T-cell (primary cell): ENCODE measurements at regions not wholly inside any gene's neighbourhood (a gene's known extent, or its start where the extent isn't known, plus 50 kb on each side); places are given as distances from the start of the nearest gene placed in this dataset.

Experiments
- ATAC-seq, 4 experiments: fragments of 200-7000 bp in 3 of 4; fragments of 150-1000 bp in 1 of 4; cut with Tn5 transposase; replicated peaks in 1 of 4; 1 replicate in 3 of 4; 2 replicates in 1 of 4; pipeline ENCODE4 v1.10.0; 2021; ENCODE audit warnings: moderate library complexity in 3 of 4, mild to moderate bottlenecking in 2 of 4, moderate number of reproducible peaks in 1 of 4
- CTCF ChIA-PET, 2 donors: fragments of 300-600 bp; sonication (Branson Sonifier 250); formaldehyde crosslinking; loops; one replicate each; lab custom pipeline; 2022; ENCODE audit warnings: antibody characterized with exemption in 2 of 2; lab: Charles Lee
- POLR2A ChIA-PET, 2 donors: fragments of 300-600 bp; sonication (Branson Sonifier 250); formaldehyde crosslinking; loops; one replicate each; lab custom pipeline; 2022; ENCODE audit warnings: antibody characterized with exemption in 2 of 2; lab: Charles Lee
- DNase-seq, 35 experiments: peaks; one replicate each; pipeline versions ENCODE4 v3.0.0 to v3.0.0-alpha.2; 2013 to 2023
- H3K27ac ChIP-seq: one replicate; pipeline ENCODE4 v1.5.1; 2013; ENCODE audit warnings: low read length
- H3K27me3 ChIP-seq, 2 experiments: replicated peaks in 1 of 2; 1 replicate in 1 of 2; 2 replicates in 1 of 2; pipeline versions ENCODE4 v1.6.1 to v1.7.0; 2013; ENCODE audit warnings: low read length in 1 of 2, mixed read lengths in 1 of 2; ENCODE audit not compliant: control insufficient read depth in 2 of 2, insufficient read depth in 2 of 2; ENCODE audit errors: extremely low read depth in 1 of 2
- H3K36me3 ChIP-seq, 2 donors: 1 replicate in 1 of 2; 2 replicates in 1 of 2; pipeline versions ENCODE4 v1.6.1 to v1.7.0; 2013; ENCODE audit warnings: low read length in 1 of 2; ENCODE audit not compliant: control insufficient read depth in 2 of 2, insufficient read depth in 1 of 2; ENCODE audit errors: extremely low read depth in 1 of 2
- H3K4me1 ChIP-seq, 2 experiments: 1 replicate in 1 of 2; 2 replicates in 1 of 2; pipeline versions ENCODE4 v1.6.1 to v1.7.0; 2013; ENCODE audit warnings: low read length in 2 of 2, mixed read lengths in 1 of 2; ENCODE audit not compliant: insufficient read depth in 2 of 2, control insufficient read depth in 1 of 2; ENCODE audit errors: extremely low read depth in 1 of 2
- H3K4me3 ChIP-seq, 2 donors: 1 replicate in 1 of 2; 2 replicates in 1 of 2; pipeline versions ENCODE4 v1.5.1 to v1.7.0; 2013; ENCODE audit warnings: mild to moderate bottlenecking in 2 of 2, low read length in 1 of 2, moderate library complexity in 1 of 2; ENCODE audit not compliant: control insufficient read depth in 1 of 2; ENCODE audit errors: extremely low read depth in 1 of 2
- H3K9me3 ChIP-seq: 2 replicates; pipeline ENCODE4 v1.7.0; 2013
- H3K27ac Mint-ChIP-seq, 2 donors: one replicate each; pipeline ENCODE4 v1.8.0; 2020 to 2021; ENCODE audit warnings: mild to moderate bottlenecking in 2 of 2, mixed read lengths in 2 of 2
- H3K27me3 Mint-ChIP-seq, 2 donors: one replicate each; pipeline ENCODE4 v1.8.0; 2021 to 2022; ENCODE audit warnings: mixed read lengths in 2 of 2
- H3K36me3 Mint-ChIP-seq: one replicate; pipeline ENCODE4 v1.8.0; 2021; ENCODE audit warnings: mixed read lengths
- H3K4me1 Mint-ChIP-seq, 3 donors: one replicate each; pipeline ENCODE4 v1.8.0; 2020 to 2022; ENCODE audit warnings: mixed read lengths in 3 of 3, mild to moderate bottlenecking in 1 of 3
- H3K4me3 Mint-ChIP-seq, 3 donors: one replicate each; pipeline ENCODE4 v1.8.0; 2020 to 2022; ENCODE audit warnings: mild to moderate bottlenecking in 3 of 3, mixed read lengths in 3 of 3, moderate library complexity in 3 of 3
- H3K9me3 Mint-ChIP-seq, 3 donors: one replicate each; pipeline ENCODE4 v1.8.0; 2020 to 2022; ENCODE audit warnings: mixed read lengths in 3 of 3
- WGBS: methylation state at CpG from one replicate; pipeline ENCODE4 v1.1.5; 2013; ENCODE audit warnings: missing lambda C conversion rate; ENCODE audit not compliant: insufficient coverage; 5-methylcytosine and 5-hydroxymethylcytosine counted together

- DNase-seq (no peak), ATAC-seq (no peak)
- Histone ChIP-seq H3K4me1 (no peaks in the 10 kb centered on the region), H3K4me3 (no peak overlapping the region), H3K36me3 (no peaks in the 10 kb centered on the region), H3K27ac (no peak overlapping the region), H3K9me3 (no peaks in the 10 kb centered on the region), H3K27me3 (no peaks in the 10 kb centered on the region)
- Mint-ChIP-seq H3K27me3 (no peaks in the 10 kb centered on the region), H3K4me3 (no peak overlapping the region), H3K36me3 (no peaks in the 10 kb centered on the region), H3K27ac (no peak overlapping the region), H3K9me3 (peaks cover 2 to 16% (median 10%) of the 10 kb centered on the region in 3 donors), H3K4me1 (no peaks in the 10 kb centered on the region)
- POLR2A ChIA-PET, result no interaction called here
- WGBS, result 67% methylated on average over 1 of the region's 6 CpGs
- CTCF ChIA-PET, result no interaction called here
These were observed 301.2 kb upstream of the BMP2 start for GRCh38 chr20:6466075-6466810.

- ChIA-PET CTCF (no interaction called here), POLR2A (no interaction called here)
- DNase-seq, result no peak
- no peaks in the 10 kb centered on the region for H3K27me3 Mint-ChIP-seq
- peaks cover 0 to 7% (median 0%) of the 10 kb centered on the region in 3 donors for H3K9me3 Mint-ChIP-seq
- H3K4me3 ChIP-seq, result no peak overlapping the region
- H3K36me3 ChIP-seq, result no peaks in the 10 kb centered on the region
- no peaks in the 10 kb centered on the region for H3K9me3 ChIP-seq
- no peaks in the 10 kb centered on the region for H3K36me3 Mint-ChIP-seq
- H3K27ac Mint-ChIP-seq, result no peak overlapping the region
- WGBS, result 92% methylated on average over 3 of the region's 4 CpGs
- no peak overlapping the region for H3K4me3 Mint-ChIP-seq
- H3K4me1 ChIP-seq, result no peaks in the 10 kb centered on the region
- H3K27ac ChIP-seq, result no peak overlapping the region
- no peaks in the 10 kb centered on the region for H3K4me1 Mint-ChIP-seq
- no peak for ATAC-seq
- H3K27me3 ChIP-seq, result no peaks in the 10 kb centered on the region
These were observed 316.6 kb upstream of the BMP2 start for GRCh38 chr20:6450841-6451240.

- ATAC-seq (no peak), DNase-seq (no peak)
- POLR2A ChIA-PET, result no interaction called here
- Mint-ChIP-seq H3K27ac (no peak overlapping the region), H3K4me1 (no peaks in the 10 kb centered on the region), H3K36me3 (no peaks in the 10 kb centered on the region), H3K27me3 (no peaks in the 10 kb centered on the region), H3K4me3 (no peak overlapping the region), H3K9me3 (peaks cover 5 to 9% (median 7%) of the 10 kb centered on the region in 3 donors)
- 85% methylated on average over 4 of the region's 5 CpGs for WGBS
- no peaks in the 10 kb centered on the region for H3K27me3 ChIP-seq
- no peak overlapping the region for H3K27ac ChIP-seq
- no peak overlapping the region for H3K4me3 ChIP-seq
- H3K4me1 ChIP-seq, result no peaks in the 10 kb centered on the region
- no peaks in the 10 kb centered on the region for H3K9me3 ChIP-seq
- CTCF ChIA-PET, result no interaction called here
- no peaks in the 10 kb centered on the region for H3K36me3 ChIP-seq
These were observed 317.6 kb upstream of the FERMT1 start for GRCh38 chr20:6440443-6440799.

- DNase-seq, result no peak
- H3K9me3 Mint-ChIP-seq, result peaks cover 5 to 9% (median 7%) of the 10 kb centered on the region in 3 donors
- Histone ChIP-seq H3K4me3 (no peak overlapping the region), H3K4me1 (no peaks in the 10 kb centered on the region), H3K9me3 (no peaks in the 10 kb centered on the region), H3K27ac (no peak overlapping the region), H3K36me3 (no peaks in the 10 kb centered on the region), H3K27me3 (no peaks in the 10 kb centered on the region)
- POLR2A ChIA-PET, result no interaction called here
- no CpG with 5 or more reads among the region's 3 CpGs for WGBS
- no peak overlapping the region for H3K27ac Mint-ChIP-seq
- H3K4me1 Mint-ChIP-seq, result no peaks in the 10 kb centered on the region
- H3K36me3 Mint-ChIP-seq, result no peaks in the 10 kb centered on the region
- H3K27me3 Mint-ChIP-seq, result no peaks in the 10 kb centered on the region
- CTCF ChIA-PET, result no interaction called here
- ATAC-seq, result no peak
- no peak overlapping the region for H3K4me3 Mint-ChIP-seq
These were observed 317.1 kb upstream of the FERMT1 start for GRCh38 chr20:6439737-6440442.

GRCh38 chr20:6434131-6434530, 311.3 kb upstream of the FERMT1 start:
- Histone ChIP-seq H3K4me3 (no peak overlapping the region), H3K36me3 (no peaks in the 10 kb centered on the region), H3K4me1 (no peaks in the 10 kb centered on the region), H3K9me3 (no peaks in the 10 kb centered on the region), H3K27ac (no peak overlapping the region), H3K27me3 (no peaks in the 10 kb centered on the region)
- no peak for ATAC-seq
- Mint-ChIP-seq H3K36me3 (no peaks in the 10 kb centered on the region), H3K4me1 (no peaks in the 10 kb centered on the region), H3K9me3 (peaks cover 5 to 12% (median 10%) of the 10 kb centered on the region in 3 donors), H3K4me3 (no peak overlapping the region), H3K27me3 (no peaks in the 10 kb centered on the region), H3K27ac (no peak overlapping the region)
- DNase-seq, result no peak
- no CpG with 5 or more reads among the region's 2 CpGs for WGBS
- ChIA-PET POLR2A (no interaction called here), CTCF (no interaction called here)

GRCh38 chr20:6430381-6430780, 307.6 kb upstream of the FERMT1 start:
- Histone ChIP-seq H3K9me3 (no peaks in the 10 kb centered on the region), H3K27me3 (no peaks in the 10 kb centered on the region), H3K4me3 (no peak overlapping the region), H3K4me1 (no peaks in the 10 kb centered on the region), H3K27ac (no peak overlapping the region), H3K36me3 (no peaks in the 10 kb centered on the region)
- CTCF ChIA-PET, result interaction anchor here in 1 of 2 donors (0.6 kb wide), 1 partner anchor 1473 kb away, joined by 4 read pairs; no protein-coding TSS in a partner anchor
- POLR2A ChIA-PET, result no interaction called here
- Mint-ChIP-seq H3K27ac (no peak overlapping the region), H3K4me1 (no peaks in the 10 kb centered on the region), H3K27me3 (no peaks in the 10 kb centered on the region), H3K9me3 (peaks cover 4 to 10% (median 9%) of the 10 kb centered on the region in 3 donors), H3K4me3 (no peak overlapping the region), H3K36me3 (no peaks in the 10 kb centered on the region)
- DNase-seq (no peak), ATAC-seq (no peak)
